GDM1 (cell line): ENCODE measurements at regions not wholly inside any gene's neighbourhood (a gene's known extent, or its start where the extent isn't known, plus 50 kb on each side); places are given as distances from the start of the nearest gene placed in this dataset.

ENCODE experiments used
- DNase-seq: peaks from one replicate; lab custom pipeline; 2025; lab: John Stamatoyannopoulos, UW

DNA sequence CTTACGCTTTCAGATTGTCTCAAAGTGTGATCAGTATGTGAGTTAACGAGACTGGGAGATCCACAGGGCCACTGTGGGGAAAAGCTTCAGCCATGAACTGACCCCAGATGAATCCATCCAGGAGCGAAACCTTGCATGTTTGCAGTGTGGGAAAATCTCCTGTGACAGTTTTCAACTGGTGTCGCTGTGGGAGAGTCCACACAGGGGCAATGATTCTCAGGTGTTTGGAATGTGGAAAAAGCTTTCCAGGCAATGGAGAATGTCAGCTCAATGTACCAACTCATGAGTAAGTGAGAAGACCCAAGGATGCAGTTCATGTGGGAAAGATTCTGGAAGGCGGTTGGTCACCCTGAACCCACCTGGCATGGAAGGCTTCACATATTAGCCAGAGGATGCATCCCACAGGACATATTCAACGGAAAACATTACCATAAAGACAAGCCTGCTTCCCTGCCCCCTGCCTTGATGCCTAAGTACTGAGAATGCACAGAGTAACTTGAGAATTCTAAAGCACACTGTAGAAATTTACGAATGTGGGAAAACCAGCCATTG lies 204.1 kb upstream of the BMPER start:
- DNase-seq = no peak

DNA sequence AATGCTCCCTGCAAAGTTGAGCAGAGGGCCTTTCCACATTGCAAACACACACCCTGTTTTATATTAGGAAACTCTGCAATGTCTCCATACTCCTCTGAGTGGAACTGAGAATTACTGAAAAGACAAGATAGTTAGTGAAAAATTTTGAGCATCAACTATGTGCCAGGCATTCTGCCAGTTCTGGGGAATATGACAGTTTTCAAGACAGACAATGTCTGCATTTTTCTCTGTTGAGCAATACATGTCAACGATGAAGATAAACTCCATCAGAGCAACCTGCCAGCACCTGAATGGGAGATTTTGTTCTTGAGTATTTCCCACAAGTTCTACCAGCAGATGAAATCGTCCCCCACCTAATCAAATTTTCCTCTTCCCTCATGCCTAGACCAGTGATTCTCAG lies 203.4 kb upstream of the BMPER start:
- no peak for DNase-seq

DNA sequence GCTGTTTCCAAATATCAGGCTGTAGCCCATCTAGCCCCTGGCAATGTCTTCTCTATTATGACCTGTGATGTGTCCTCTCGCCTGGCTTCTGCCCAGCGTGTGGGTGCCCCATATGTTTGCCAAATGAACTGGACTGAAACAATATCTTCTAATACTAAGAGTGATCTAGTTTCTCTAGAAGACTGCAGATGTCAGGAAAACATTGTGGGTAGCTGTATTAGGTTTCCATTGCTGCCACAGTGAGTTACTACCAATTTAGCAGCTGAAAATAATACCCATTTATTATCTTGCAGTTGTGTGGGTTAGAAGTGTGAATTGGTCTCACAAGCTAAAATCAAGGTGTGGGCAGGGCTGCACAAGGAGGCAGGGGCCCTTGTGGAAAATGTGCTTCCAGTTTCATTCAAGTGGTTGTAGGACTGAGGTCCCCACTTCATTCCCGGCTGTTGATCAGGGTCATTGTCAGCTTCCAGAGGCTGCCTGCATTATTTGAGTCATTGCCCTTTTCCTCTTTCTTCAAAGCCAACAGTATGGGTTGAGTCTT lies 202.8 kb upstream of the BMPER start:
- DNase-seq = no peak

DNA sequence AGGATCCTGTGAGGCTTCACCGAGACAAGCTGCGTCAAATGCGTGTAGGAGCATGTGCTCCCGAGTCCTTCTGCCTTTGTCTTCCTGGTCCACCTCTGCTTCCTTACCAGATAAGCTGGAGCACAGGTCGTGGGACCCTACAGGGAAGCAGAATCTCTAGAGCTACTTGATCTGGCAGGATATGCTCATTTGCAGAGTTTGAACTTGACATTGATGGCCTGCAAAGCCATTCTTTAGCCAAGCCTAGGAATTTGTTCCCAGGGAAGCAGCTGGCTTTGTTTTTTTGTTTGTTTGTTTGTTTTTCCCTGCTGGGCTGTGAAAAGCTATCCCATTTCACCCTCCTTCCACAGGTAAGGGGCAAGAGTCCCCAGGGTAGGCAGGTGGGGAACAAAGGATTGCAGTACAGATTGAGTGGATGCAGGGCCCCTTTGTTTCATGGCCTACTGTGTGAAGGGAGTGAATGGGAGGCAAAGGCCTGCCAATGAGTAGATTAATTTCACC lies 200.0 kb upstream of the BMPER start:
- DNase-seq = no peak

DNA sequence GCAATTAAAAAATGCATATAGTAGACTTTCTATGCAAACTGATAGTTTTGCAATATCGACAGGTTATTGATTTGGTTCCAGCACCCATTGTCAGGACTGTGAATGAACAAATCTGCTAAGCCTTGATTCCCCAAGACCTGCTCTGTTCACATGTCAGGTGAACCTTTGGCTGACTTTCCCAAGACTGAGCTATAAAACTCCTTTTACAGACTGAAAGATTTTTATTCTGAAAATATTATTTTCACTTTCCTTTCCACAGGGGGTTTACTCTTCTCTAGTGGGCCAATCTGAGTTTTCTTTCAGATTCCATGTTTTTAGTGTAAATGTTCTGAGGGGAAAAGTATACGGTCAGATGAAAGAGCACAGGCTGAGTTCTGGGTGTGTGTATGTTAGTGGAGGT lies 199.2 kb upstream of the BMPER start:
- no peak for DNase-seq

DNA sequence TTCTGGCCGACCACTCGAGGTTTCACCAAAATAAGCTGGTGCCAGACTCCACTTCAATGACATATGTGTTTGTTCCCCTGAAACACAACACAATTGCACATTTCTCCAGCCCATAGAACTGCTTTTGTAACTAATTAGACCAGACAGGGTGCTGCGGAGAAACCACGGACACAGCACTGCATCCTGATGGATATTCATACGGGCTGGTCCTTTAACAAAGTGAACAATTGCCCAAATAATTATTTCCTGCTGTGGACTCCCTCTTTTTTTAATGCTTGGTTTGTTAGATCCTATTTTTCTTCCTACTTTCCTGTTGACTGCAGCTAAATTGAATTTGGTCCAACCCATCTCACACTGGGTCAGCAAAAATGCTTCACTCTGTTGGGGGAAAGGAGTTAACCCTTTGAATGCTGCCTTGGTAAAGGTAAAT lies 198.6 kb upstream of the BMPER start:
- no peak for DNase-seq

DNA sequence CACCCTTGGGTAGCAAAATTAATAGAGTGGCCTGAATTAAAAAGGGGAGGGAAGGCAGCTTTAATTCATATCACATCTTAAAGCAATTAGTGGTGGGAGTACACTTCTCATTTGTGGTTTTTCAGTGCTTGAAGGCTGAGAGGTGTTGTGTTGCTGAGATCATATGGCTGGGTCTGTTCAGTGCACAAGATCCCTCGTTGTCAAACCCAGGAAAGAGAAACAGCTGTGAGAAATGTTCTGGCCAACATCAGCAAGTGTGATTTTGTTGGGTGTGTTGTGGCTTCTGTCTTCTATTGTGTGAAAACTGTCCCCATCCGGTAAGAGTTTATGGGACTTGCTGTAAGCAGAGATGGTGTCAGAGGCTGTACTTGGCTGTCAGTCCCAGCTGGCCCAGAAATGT lies 197.9 kb upstream of the BMPER start:
- no peak for DNase-seq

DNA sequence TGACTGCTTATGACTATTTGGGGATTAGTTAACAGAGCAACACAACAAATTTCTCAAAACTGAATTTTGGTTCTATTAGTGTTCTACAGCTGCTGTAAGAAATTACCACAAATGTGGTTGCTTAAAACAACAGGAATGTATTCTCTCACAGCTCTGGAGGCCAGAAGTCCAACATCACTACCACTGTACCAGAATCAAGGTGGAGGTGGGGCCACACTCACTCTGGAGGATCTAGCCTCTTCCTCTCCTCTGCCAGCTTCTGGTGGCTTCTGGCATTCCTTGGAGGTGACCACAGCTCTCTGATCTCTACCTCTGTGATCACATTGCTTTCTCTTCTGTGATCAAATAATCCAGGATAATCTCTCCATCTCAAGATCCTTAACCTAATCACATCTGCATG lies 194.7 kb upstream of the BMPER start:
- DNase-seq = no peak

DNA sequence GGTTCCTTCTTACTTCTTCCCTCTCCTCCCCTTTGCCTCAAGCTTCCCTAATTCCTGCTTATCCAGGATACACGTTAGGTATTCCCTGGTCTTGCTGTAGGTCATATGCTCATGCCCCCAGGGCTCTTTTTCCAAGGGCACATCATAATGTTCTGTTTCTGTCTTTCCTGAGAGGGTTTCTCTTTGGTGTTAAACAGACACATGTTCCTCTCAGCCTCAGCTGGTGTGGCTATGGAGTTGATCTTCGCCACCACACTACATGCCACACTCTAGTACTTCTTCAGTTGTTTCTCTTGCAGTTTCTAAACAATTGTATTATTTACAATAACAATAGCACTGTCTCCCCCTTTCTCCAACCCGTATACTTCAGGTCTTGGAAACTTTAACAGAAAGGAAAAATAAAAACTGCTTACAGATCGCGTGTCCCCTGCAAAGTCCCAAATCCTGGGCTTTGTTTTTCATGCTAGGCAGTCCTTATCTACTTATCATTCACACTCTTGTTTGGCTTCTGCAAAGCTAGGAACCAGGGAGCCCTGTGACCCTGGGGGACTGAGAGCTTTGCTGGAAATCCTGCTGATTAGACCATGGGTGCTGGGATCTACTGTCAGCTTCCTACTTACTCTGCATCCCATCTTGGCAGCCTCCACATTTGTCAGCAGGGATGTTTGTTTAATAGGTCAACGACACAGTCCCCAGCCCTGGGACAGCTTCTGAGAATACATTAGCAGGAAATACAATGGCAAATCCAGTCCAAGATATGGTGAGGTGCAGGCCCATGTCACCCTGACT lies 193.9 kb upstream of the BMPER start:
- no peak for DNase-seq

DNA sequence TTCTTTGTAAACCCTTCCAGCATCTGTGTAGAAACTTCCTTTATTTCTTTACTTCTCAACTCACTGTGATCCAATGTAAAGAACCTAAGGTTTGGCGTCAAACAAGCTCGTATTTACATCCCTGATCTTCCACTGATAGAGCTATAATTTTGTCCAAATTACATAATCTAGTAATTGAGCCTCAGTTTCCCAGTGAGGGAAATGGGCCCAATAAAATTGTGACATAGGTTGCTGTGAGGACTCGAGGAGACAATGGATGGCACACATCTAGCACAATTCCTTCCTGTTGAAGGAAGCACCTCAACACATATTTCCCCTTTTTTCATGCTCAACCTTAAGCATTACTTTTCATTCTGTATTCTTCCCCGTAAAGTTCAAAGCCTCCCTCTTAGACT lies 193.3 kb upstream of the BMPER start:
- no peak for DNase-seq

DNA sequence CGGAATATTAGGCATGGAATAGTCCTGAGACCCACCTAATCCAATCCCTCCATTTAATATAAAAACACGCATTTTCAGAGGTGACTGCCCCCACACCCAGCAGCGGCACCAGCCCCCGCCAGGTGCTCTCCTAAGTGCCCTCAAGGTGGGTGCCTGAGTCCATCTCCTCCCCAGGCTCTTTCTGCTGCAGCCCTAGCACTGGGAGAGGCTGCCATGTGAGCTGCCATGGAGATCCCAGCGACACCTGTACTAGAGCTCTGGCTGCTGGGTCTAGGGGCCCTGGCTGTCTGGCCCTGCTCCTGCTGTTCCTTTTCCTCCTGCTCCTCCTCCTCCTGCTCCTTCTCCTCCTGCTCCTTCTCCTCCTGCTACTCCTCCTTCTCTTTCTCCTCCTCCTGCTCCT lies 191.1 kb upstream of the BMPER start:
- no peak for DNase-seq

DNA sequence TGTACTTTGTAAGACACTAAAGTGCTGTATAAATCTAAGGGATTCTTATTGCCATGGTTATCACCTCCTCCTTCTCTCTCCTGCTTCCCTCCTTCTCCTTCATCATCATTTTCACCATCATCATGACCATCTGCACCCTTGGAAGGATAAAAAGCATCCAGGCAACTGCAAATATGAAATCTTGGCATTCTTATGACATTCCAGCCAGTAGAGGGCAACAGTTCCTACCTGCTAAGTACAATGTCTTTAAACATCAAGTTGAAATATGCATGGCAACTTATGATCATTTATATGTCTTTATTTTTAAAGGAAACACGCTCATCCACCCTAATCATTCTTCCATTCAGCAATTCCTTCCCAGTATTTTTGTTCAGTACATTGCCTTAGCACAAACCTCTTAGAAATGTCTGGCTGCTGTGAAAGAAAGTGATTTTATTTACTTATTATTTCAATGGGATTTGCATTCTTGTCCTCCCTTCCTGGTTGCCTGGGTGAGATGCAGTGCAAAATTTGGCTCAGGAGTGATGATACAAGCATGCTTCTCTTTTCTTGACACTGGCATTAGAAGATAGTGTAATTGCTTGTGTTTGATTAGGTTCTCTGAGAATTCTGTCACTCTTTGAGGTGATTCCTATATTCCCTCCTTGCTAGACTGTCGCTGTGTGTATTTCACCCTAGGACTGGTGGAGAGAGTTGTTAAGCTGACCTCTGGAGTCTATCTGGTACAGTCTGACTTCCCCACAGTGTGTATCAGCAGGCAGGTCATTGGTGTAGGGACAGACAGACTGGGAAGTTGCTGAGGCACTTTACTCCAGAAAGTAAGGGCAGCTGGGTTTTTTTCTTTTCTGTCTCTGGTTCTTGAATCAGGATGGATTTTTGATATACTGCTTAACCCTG lies 188.5 kb upstream of the BMPER start:
- no peak for DNase-seq

DNA sequence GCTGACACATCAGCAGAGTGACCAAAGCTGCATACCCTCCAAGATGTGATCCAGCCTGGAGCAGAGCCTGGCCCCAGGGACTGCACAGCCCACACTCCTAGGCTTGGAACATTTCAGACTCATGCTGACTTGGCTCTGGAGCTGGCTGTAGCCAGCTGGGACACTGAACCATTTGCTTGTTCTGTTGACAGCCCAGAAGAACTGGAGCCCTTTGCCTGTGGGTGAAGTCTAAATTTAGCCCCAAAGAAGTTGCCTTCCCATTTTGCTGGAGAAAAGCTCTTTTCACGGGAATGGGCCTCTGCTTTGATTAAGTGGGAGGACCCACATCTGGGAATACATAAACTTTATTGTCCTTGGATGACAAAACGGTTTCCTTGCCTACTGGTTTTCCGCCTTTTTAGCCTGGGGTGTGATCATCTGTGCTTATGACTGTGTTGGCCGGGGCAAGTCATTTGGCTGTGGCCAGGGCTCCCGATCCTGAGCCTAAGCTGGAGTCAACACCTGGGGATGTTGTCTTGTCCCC lies 186.2 kb upstream of the BMPER start:
- no peak for DNase-seq

DNA sequence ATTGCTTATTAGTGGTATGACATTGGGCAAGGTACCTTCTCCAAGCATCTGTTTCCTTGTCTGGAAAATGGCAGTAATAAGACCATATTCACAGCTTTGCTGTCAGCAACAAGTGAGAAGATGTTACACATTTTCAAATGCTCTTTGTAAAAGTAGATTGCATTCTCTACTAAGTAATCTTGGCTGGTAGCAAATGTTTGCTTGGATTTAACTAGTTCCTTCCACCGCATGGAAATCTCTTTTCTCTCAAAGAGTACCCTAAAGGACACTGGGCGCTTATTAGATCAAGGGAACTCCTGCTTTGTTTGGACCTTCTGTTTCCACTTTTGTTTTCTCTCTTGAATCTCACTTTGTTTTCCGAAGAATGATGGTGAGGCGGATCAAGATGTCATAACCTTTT lies 185.2 kb upstream of the BMPER start:
- no peak for DNase-seq

DNA sequence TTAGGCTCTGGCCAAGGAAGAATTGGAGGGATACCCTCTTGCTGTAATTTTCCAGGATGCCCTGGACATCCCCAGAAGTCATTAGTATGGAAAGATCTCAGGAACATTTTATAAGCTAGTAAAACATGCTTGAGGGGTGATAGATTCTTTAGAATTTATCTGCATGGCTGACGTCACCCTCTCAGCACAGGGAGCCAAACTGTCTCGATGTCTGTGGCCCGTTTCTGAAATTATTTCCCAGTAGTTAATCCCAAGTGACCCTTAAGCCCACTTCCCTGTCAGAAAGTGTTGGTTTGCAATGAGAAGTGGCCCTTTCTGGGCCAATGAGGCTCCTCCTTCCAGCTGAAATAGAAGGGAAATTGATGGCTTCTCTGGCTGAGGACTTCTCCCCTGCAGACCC lies 184.5 kb upstream of the BMPER start:
- no peak for DNase-seq

DNA sequence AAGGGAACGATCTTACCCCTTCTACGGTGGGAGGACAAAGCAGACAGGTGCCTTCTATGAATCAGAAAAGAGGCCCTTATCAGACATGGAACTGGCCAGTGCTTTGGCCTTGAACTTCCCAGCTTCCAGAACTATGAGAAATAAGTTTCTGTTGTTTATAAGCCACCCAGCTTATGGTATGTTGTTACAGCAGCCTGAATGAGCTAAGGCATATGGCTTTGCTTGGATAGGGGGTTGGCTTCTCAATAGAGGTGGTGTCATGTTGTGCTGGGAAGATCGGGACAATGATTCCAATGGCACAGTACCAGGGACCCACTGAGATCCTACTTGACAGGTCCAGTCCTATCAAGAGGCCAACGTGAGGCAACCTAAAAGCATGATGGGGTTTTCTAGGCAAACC lies 183.4 kb upstream of the BMPER start:
- no peak for DNase-seq

DNA sequence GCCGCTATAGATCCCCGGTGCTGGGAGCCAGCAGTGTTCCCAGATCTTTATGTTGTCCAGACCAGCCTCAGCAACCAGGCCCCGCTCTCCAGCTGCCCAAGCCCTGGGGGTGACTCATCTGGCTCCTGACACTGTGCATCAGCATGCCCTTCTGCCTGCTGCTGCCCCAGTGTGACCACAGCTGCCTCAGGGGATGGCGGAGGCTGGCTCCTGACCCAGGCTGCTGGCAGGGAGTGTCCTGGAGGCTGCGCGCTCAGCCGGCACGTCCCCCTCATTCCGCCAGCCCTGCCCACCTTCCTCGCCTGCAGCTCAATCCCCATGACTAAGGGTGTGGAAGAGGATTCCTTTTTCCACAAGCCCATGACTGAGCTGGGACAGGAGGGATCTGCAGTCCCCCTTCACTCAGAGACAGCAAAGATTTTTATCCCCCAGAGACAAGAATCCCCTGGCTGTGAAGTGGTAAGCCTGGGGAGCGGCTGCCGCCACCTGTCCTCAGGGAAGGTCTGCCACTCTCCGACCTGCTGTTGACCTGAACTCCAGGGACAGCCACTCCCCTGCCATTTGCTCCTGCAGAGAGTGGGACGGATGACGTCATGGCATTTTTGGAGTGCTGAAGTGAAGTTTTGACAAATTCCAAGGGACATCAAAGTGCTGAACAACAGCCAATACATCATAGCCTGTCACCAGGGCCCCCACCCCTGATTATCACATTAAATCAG lies 182.8 kb upstream of the BMPER start:
- no peak for DNase-seq

DNA sequence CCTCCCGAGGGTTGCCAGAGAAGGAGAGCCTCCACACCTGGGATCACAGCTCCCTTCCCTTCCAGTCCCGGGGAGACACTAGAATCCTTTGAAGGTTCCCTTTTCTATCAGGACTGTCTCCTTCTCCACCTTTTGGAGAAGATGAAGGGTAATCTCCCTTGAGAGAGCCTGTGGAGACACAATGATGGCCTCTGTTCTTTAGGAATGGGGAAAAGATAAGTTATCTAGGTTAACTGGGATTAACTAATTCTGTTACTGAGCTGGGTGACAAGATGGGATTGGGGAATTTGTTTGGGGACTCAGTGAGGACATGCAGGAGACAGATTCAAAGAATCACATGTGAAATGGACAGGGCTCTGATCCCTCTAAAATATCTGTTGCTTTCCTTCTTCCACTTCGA lies 181.1 kb upstream of the BMPER start:
- DNase-seq = no peak

DNA sequence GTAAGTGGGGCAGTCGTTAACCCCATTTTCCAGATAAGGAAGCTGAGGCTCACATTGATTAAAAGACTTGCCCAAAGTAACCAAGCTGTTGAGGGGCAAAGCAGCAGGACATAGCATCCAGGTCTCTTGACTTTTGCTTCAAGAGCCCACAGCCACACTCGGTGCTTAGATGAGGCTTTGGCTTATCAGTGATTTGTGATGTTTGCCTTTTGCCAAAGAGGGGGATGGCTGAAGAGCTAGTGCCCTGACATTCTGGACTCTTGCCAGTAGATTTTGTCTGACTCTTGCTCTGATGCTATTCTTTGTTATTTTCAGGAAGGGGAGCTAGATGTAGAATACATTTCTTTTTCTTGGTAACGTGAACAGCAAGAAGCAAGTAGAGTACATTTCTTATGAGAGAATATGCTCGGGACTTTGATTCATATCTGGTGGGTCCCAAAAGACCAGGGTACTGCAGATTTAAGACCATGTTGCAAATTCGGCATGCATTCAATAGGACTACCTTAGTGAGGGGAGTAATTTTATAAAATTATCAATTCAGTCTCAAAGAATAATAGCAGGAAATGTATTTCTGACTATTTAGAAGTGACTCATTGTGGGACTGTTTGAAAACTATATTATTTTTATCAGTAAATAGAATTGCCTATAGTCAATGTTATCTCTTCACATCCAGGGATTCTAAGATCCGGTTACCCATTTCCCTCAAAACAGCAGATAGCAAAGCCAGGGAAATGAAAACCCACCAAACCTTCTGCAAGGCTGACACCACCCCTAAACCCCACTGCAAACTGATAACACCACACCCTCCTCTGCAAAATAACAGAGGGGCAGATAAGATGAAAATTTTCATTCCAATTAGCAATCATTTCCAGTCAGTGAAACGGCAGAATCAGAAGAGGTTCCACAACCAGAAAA lies 180.0 kb upstream of the BMPER start:
- no peak for DNase-seq

DNA sequence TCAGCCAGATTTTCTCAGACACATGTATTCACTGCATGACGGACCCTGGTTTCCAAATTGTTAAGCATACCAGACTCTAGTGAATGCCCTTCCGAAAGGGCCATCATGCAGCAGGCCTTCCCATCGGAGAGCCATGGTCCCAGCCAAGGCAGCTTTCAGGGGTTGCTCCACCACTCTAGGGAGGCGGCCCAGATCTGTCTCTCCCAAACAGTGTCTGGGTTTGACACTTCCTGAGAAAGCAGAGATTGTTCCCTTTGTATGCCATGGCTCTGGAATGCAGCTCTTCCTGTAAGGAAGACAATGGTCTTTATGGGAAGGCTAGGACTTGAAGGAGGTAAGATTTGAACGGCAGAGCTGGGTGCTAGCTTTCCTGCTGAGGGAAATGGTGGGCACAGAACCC lies 178.8 kb upstream of the BMPER start:
- no peak for DNase-seq

DNA sequence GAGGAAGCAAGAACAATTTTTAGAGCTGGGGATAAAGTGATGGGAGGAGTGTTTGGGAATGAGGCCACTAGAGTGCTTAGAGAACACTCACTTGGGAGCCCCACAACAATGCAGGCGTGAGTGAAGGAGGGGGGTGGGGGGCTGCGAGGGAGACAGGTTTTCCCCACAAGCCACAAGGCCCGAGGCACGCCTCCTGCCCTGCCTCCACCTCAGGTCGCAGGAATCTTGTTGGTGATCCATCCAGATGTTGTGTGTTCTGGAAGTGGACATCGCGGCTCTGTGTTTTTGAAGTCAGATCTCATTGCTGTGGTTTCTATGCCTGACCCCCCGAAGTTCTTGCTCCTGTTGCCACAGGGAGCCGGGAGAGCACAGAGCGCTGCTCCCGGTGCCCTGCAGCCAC lies 178.0 kb upstream of the BMPER start:
- DNase-seq = no peak
